ENCODE measurements at regions not wholly inside any gene's neighbourhood (a gene's known extent, or its start where the extent isn't known, plus 50 kb on each side); places are given as distances from the start of the nearest gene placed in this dataset.

DNA sequence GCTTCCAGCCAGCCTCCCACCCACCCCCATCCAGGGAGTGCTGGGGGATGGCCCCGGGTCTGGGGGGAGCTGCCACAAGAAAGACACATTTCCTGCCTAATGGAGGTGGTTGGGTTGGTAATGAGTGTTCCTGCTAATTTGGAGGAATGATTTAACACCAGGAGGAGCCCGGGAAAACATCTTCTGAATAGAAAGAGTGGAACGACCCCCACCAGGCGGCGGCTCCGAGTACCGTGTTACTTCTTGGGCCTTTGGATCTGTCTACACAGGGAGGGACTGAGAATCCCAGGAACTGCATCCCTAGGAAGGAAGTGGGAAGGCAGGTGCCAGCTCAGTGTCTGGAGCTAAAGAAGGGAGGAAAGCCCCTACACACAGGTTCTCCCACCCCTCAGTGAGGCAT, 64.6 kb downstream of the TSPAN17 start:
- Histone ChIP-seq H3K4me3 (no peak overlapping the region), H3K9me3 (ENCODE audit: insufficient read depth, low read depth) (0 out of 2 replicates have a peak, but pooled peaks cover 6% of the 10 kb centered on the region), H3K4me1 (replicated peaks; ENCODE audit: insufficient read depth) (peaks cover 12% of the 10 kb centered on the region), H2AFZ (no peak overlapping the region), H3K27ac (no peak overlapping the region), H3K36me3 (ENCODE audit: low read depth) (no peaks in the 10 kb centered on the region), H3K9me2 (ENCODE audit: insufficient read depth) (no peaks in the 10 kb centered on the region), H3K79me2 (ENCODE audit: low read depth) (no peaks in the 10 kb centered on the region), H4K20me1 (ENCODE audit: insufficient read depth) (no peaks in the 10 kb centered on the region), H3K27me3 (ENCODE audit: insufficient read depth, low read depth) (peaks cover 22% of the 10 kb centered on the region; the same call in 1 of the 2 replicates), H3F3A (ENCODE audit: insufficient read depth, low read depth) (no peaks in the 10 kb centered on the region), H3K4me2 (no peak overlapping the region)
- TF ChIP-seq EZH2 (IDR thresholded peaks at IDR 0.05; ENCODE audit: low read depth) (no peak), CTCF (conservative IDR thresholded peaks at IDR 0.05) (no peak)
- intact Hi-C loops (cut with micrococcal nuclease; ENCODE audit: unreplicated experiment), result no loop called here
- no TSS peak for BruUV-seq (replicated peaks)
- CTCF ChIA-PET, result no interaction called here
- POLR2A ChIA-PET (ENCODE audit: unreplicated experiment), result no interaction called here
- DNase-seq, result no peak

DNA sequence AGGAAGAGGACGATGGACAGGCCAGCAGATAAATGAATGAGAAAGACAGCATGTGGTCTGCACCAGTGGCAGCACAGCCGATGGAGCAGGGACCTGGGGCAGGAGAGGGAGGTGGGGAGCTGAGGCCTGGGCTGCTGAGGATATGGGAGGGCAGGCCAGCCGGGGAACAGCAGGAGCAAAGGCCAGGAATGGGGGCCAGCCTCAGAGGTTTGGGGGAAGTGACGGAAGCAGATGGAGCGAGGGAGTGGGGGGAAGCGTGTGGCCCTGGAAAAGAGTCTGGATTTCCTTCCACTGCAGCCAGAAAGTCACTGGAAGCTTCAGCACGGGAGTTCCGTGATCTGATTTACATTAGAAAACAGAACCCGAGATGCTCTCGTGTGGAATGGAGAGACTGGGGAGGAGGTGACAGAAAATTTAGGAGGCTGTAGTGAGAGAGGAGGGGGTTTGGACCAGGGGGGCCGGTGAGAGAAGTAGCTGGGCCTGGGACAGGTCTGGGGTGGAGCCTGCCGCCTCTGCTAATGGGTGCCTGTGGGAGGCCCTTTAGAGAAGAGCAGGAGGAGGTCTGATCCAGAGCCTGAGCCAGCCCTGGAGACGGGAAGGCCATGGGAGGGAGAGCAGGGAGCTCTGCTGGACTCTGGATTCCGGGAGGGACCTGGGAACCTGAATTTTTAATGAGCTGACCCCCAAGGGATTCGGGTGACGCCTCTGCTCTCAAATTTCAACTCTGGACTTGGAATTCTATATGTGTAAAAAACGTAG, 65.4 kb downstream of the TSPAN17 start:
- ChIA-PET CTCF (no interaction called here), POLR2A (ENCODE audit: unreplicated experiment) (no interaction called here)
- H4K20me1 ChIP-seq (ENCODE audit: insufficient read depth), result no peaks in the 10 kb centered on the region

DNA sequence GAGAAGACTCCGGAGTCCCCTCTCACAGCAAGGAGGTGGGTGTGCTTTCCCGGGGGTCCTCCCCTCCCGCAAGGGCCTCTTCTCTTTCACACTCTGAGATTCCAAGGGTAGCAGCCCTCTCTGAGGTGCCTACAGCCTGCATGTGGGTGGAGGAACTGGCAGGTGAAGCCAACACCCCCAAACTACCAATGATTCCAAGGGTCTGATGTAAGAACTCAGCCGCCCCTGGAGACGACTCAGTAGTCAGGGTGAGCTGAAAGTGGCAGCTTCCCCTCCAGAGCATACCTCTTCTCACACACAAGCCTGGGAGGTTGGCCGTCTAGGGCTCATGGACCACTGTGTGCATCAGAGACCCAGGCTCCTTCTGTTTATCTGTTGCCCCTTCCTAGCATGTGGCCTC, 66.1 kb downstream of the TSPAN17 start:
- BruUV-seq (replicated peaks), result no TSS peak

More for the DNA sequence above, 65.4 kb downstream of the TSPAN17 start:
- H3F3A ChIP-seq (ENCODE audit: insufficient read depth, low read depth), result no peaks in the 10 kb centered on the region
- H3K9me2 ChIP-seq (ENCODE audit: insufficient read depth), result no peaks in the 10 kb centered on the region
- no peak overlapping the region for H3K27ac ChIP-seq
- H3K4me2 ChIP-seq, result no peak overlapping the region
- H3K4me1 ChIP-seq (replicated peaks; ENCODE audit: insufficient read depth), result peaks cover 12% of the 10 kb centered on the region
- H3K4me3 ChIP-seq, result no peak overlapping the region
- DNase-seq, result no peak
- peaks cover 16% of the 10 kb centered on the region; the same call in 1 of the 2 replicates for H3K27me3 ChIP-seq (ENCODE audit: insufficient read depth, low read depth)
- no peaks in the 10 kb centered on the region for H3K36me3 ChIP-seq (ENCODE audit: low read depth)
- intact Hi-C loops (cut with micrococcal nuclease; ENCODE audit: unreplicated experiment), result no loop called here
- BruUV-seq (replicated peaks), result no TSS peak
- 0 out of 2 replicates have a peak, but pooled peaks cover 6% of the 10 kb centered on the region for H3K9me3 ChIP-seq (ENCODE audit: insufficient read depth, low read depth)
- no peak for TF ChIP-seq EZH2 (IDR thresholded peaks at IDR 0.05; ENCODE audit: low read depth)
- TF ChIP-seq CTCF (conservative IDR thresholded peaks at IDR 0.05), result no peak
- no peaks in the 10 kb centered on the region for H3K79me2 ChIP-seq (ENCODE audit: low read depth)
- no peak overlapping the region for H2AFZ ChIP-seq

More for the DNA sequence above, 66.1 kb downstream of the TSPAN17 start:
- intact Hi-C loops (cut with micrococcal nuclease; ENCODE audit: unreplicated experiment), result no loop called here
- H3K4me3 ChIP-seq, result no peak overlapping the region
- peaks cover 14% of the 10 kb centered on the region; the same call in 1 of the 2 replicates for H3K27me3 ChIP-seq (ENCODE audit: insufficient read depth, low read depth)
- 0 out of 2 replicates have a peak, but pooled peaks cover 6% of the 10 kb centered on the region for H3K9me3 ChIP-seq (ENCODE audit: insufficient read depth, low read depth)
- ChIA-PET POLR2A (ENCODE audit: unreplicated experiment) (no interaction called here), CTCF (no interaction called here)
- no peak overlapping the region for H3K27ac ChIP-seq
- H2AFZ ChIP-seq, result no peak overlapping the region
- no peaks in the 10 kb centered on the region for H4K20me1 ChIP-seq (ENCODE audit: insufficient read depth)
- H3K9me2 ChIP-seq (ENCODE audit: insufficient read depth), result no peaks in the 10 kb centered on the region
- no peak overlapping the region for H3K4me2 ChIP-seq
- no peaks in the 10 kb centered on the region for H3K79me2 ChIP-seq (ENCODE audit: low read depth)
- no peak for TF ChIP-seq CTCF (conservative IDR thresholded peaks at IDR 0.05)
- no peak for TF ChIP-seq EZH2 (IDR thresholded peaks at IDR 0.05; ENCODE audit: low read depth)
- H3K36me3 ChIP-seq (ENCODE audit: low read depth), result no peaks in the 10 kb centered on the region
- peaks cover 12% of the 10 kb centered on the region for H3K4me1 ChIP-seq (replicated peaks; ENCODE audit: insufficient read depth)
- no peaks in the 10 kb centered on the region for H3F3A ChIP-seq (ENCODE audit: insufficient read depth, low read depth)
- no peak for DNase-seq
